ENCODE measurements at regions not wholly inside any gene's neighbourhood (a gene's known extent, or its start where the extent isn't known, plus 50 kb on each side); places are given as distances from the start of the nearest gene placed in this dataset.

- Histone ChIP-seq H3K27ac (ENCODE audit: low read length) (no peak overlapping the region), H3F3A (ENCODE audit: insufficient read depth, low read length, poor library complexity, severe bottlenecking) (no peaks in the 10 kb centered on the region), H2AFZ (ENCODE audit: low read depth, low read length) (no peak overlapping the region), H3K9me3 (ENCODE audit: low read length) (no peaks in the 10 kb centered on the region), H3K27me3 (ENCODE audit: insufficient read depth, low read depth, low read length) (no peaks in the 10 kb centered on the region), H3K79me2 (replicated peaks; ENCODE audit: insufficient read depth, low read length) (no peaks in the 10 kb centered on the region), H3K4me2 (ENCODE audit: low read length) (no peak overlapping the region), H3K9ac (ENCODE audit: low read length) (no peak overlapping the region), H3K36me3 (ENCODE audit: insufficient read depth, low read length) (no peaks in the 10 kb centered on the region), H3K4me3 (ENCODE audit: low read length) (no peak overlapping the region), H3K9me2 (ENCODE audit: insufficient read depth, low read length) (no peaks in the 10 kb centered on the region), H4K20me1 (ENCODE audit: insufficient read depth) (no peaks in the 10 kb centered on the region)
- TF ChIP-seq EZH2 (IDR thresholded peaks at IDR 0.05; ENCODE audit: borderline replicate concordance, insufficient read depth, low read length, poor library complexity, severe bottlenecking): no peak
- no peak for TF ChIP-seq POLR2AphosphoS5 (IDR thresholded peaks at IDR 0.05)
- TF ChIP-seq TAF1 (IDR thresholded peaks at IDR 0.05; ENCODE audit: low read depth): no peak
- TF ChIP-seq, protein P1, sequence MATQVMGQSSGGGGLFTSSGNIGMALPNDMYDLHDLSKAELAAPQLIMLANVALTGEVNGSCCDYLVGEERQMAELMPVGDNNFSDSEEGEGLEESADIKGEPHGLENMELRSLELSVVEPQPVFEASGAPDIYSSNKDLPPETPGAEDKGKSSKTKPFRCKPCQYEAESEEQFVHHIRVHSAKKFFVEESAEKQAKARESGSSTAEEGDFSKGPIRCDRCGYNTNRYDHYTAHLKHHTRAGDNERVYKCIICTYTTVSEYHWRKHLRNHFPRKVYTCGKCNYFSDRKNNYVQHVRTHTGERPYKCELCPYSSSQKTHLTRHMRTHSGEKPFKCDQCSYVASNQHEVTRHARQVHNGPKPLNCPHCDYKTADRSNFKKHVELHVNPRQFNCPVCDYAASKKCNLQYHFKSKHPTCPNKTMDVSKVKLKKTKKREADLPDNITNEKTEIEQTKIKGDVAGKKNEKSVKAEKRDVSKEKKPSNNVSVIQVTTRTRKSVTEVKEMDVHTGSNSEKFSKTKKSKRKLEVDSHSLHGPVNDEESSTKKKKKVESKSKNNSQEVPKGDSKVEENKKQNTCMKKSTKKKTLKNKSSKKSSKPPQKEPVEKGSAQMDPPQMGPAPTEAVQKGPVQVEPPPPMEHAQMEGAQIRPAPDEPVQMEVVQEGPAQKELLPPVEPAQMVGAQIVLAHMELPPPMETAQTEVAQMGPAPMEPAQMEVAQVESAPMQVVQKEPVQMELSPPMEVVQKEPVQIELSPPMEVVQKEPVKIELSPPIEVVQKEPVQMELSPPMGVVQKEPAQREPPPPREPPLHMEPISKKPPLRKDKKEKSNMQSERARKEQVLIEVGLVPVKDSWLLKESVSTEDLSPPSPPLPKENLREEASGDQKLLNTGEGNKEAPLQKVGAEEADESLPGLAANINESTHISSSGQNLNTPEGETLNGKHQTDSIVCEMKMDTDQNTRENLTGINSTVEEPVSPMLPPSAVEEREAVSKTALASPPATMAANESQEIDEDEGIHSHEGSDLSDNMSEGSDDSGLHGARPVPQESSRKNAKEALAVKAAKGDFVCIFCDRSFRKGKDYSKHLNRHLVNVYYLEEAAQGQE (IDR thresholded peaks at IDR 0.05; ENCODE audit: borderline replicate concordance): no peak
- no peak for TF ChIP-seq EP300 (conservative IDR thresholded peaks at IDR 0.05; ENCODE audit: poor library complexity, severe bottlenecking)
- no peak for TF ChIP-seq RAD21 (conservative IDR thresholded peaks at IDR 0.05)
- TF ChIP-seq MXI1 (conservative IDR thresholded peaks at IDR 0.05; ENCODE audit: poor library complexity, severe bottlenecking): no peak
- TF ChIP-seq, protein P2, sequence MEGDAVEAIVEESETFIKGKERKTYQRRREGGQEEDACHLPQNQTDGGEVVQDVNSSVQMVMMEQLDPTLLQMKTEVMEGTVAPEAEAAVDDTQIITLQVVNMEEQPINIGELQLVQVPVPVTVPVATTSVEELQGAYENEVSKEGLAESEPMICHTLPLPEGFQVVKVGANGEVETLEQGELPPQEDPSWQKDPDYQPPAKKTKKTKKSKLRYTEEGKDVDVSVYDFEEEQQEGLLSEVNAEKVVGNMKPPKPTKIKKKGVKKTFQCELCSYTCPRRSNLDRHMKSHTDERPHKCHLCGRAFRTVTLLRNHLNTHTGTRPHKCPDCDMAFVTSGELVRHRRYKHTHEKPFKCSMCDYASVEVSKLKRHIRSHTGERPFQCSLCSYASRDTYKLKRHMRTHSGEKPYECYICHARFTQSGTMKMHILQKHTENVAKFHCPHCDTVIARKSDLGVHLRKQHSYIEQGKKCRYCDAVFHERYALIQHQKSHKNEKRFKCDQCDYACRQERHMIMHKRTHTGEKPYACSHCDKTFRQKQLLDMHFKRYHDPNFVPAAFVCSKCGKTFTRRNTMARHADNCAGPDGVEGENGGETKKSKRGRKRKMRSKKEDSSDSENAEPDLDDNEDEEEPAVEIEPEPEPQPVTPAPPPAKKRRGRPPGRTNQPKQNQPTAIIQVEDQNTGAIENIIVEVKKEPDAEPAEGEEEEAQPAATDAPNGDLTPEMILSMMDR (IDR thresholded peaks at IDR 0.05; ENCODE audit: poor library complexity, severe bottlenecking): no peak
- no peak for TF ChIP-seq SMC3 (conservative IDR thresholded peaks at IDR 0.05; ENCODE audit: poor library complexity)
These were observed 419.5 kb upstream of the ID4 start for GRCh38 chr6:19417713-19418112.

DNA sequence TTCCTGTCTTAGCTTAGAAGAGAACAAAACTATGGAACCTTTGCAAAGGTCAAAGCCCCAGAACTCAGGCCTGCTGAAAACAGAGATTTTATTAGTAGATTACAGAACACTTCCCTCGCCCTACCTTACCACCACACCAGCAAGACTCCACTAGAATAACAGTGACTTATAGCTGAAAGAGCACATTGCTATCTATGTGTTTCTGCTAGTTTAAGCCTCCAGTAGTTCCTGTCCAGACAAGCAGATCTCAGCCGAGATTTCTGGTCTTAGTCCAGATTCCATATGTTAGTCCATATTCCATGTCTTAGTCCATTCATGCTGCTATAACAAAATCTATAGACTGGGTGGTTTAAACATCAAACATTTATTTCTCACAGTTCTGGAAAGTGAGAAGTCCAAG is 412.3 kb upstream of the ID4 start:
- TF ChIP-seq EP300 (conservative IDR thresholded peaks at IDR 0.05; ENCODE audit: poor library complexity, severe bottlenecking) (no peak), SMC3 (conservative IDR thresholded peaks at IDR 0.05; ENCODE audit: poor library complexity) (no peak), MXI1 (conservative IDR thresholded peaks at IDR 0.05; ENCODE audit: poor library complexity, severe bottlenecking) (no peak)
- H3K4me3 ChIP-seq (ENCODE audit: low read length): no peak overlapping the region
- H3K9me3 ChIP-seq (ENCODE audit: low read length): no peaks in the 10 kb centered on the region
- H3K27ac ChIP-seq (ENCODE audit: low read length): no peak overlapping the region
- no peaks in the 10 kb centered on the region for H3K9me2 ChIP-seq (ENCODE audit: insufficient read depth, low read length)
- H3K9ac ChIP-seq (ENCODE audit: low read length): no peak overlapping the region
- no peaks in the 10 kb centered on the region for H3F3A ChIP-seq (ENCODE audit: insufficient read depth, low read length, poor library complexity, severe bottlenecking)
- no peaks in the 10 kb centered on the region for H3K79me2 ChIP-seq (replicated peaks; ENCODE audit: insufficient read depth, low read length)
- H3K36me3 ChIP-seq (ENCODE audit: insufficient read depth, low read length): no peaks in the 10 kb centered on the region
- no peaks in the 10 kb centered on the region for H4K20me1 ChIP-seq (ENCODE audit: insufficient read depth)
- H3K4me2 ChIP-seq (ENCODE audit: low read length): no peak overlapping the region
- no peaks in the 10 kb centered on the region for H3K27me3 ChIP-seq (ENCODE audit: insufficient read depth, low read depth, low read length)
- H2AFZ ChIP-seq (ENCODE audit: low read depth, low read length): no peak overlapping the region

DNA sequence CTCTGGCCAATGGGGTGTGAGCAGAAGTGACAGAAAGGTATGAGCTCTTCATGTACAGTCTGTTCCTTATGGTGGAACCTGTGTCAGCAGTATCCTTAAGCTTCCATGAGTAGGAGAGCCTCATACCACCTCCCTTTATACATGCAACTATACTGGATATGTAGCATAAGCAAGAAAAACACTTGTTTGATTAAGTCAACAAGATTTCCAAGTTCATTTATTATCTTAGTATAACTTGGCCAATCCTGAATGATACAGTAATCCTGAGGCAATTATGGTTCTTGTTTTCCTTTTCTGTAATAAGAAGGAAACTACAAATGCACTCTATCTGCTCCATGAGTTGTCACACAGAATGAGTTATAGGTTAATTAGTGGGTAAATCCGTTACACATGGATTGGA is 409.6 kb upstream of the ID4 start:
- Histone ChIP-seq H2AFZ (ENCODE audit: low read depth, low read length) (no peak overlapping the region), H3K79me2 (replicated peaks; ENCODE audit: insufficient read depth, low read length) (no peaks in the 10 kb centered on the region), H3F3A (ENCODE audit: insufficient read depth, low read length, poor library complexity, severe bottlenecking) (no peaks in the 10 kb centered on the region), H3K4me3 (ENCODE audit: low read length) (no peak overlapping the region), H3K9me3 (ENCODE audit: low read length) (no peaks in the 10 kb centered on the region), H3K9me2 (ENCODE audit: insufficient read depth, low read length) (no peaks in the 10 kb centered on the region), H3K36me3 (ENCODE audit: insufficient read depth, low read length) (no peaks in the 10 kb centered on the region), H4K20me1 (ENCODE audit: insufficient read depth) (no peaks in the 10 kb centered on the region), H3K4me2 (ENCODE audit: low read length) (no peak overlapping the region), H3K9ac (ENCODE audit: low read length) (no peak overlapping the region), H3K27me3 (ENCODE audit: insufficient read depth, low read depth, low read length) (no peaks in the 10 kb centered on the region), H3K27ac (ENCODE audit: low read length) (no peak overlapping the region)
- TF ChIP-seq EZH2 (IDR thresholded peaks at IDR 0.05; ENCODE audit: borderline replicate concordance, insufficient read depth, low read length, poor library complexity, severe bottlenecking): no peak
- TF ChIP-seq RAD21 (conservative IDR thresholded peaks at IDR 0.05): no peak
- no peak for TF ChIP-seq MXI1 (conservative IDR thresholded peaks at IDR 0.05; ENCODE audit: poor library complexity, severe bottlenecking)
- no peak for TF ChIP-seq EP300 (conservative IDR thresholded peaks at IDR 0.05; ENCODE audit: poor library complexity, severe bottlenecking)
- TF ChIP-seq, protein P2 (IDR thresholded peaks at IDR 0.05; ENCODE audit: poor library complexity, severe bottlenecking): no peak
- TF ChIP-seq TAF1 (IDR thresholded peaks at IDR 0.05; ENCODE audit: low read depth): no peak
- no peak for TF ChIP-seq SMC3 (conservative IDR thresholded peaks at IDR 0.05; ENCODE audit: poor library complexity)
- TF ChIP-seq POLR2AphosphoS5 (IDR thresholded peaks at IDR 0.05): no peak
- TF ChIP-seq, protein P1 (IDR thresholded peaks at IDR 0.05; ENCODE audit: borderline replicate concordance): no peak
